ENCODE measurements at regions not wholly inside any gene's neighbourhood (a gene's known extent, or its start where the extent isn't known, plus 50 kb on each side); places are given as distances from the start of the nearest gene placed in this dataset.

GRCh38 chr2:224191465-224191864 lies 152.4 kb upstream of the SERPINE2 start:
- TF ChIP-seq, protein P1, sequence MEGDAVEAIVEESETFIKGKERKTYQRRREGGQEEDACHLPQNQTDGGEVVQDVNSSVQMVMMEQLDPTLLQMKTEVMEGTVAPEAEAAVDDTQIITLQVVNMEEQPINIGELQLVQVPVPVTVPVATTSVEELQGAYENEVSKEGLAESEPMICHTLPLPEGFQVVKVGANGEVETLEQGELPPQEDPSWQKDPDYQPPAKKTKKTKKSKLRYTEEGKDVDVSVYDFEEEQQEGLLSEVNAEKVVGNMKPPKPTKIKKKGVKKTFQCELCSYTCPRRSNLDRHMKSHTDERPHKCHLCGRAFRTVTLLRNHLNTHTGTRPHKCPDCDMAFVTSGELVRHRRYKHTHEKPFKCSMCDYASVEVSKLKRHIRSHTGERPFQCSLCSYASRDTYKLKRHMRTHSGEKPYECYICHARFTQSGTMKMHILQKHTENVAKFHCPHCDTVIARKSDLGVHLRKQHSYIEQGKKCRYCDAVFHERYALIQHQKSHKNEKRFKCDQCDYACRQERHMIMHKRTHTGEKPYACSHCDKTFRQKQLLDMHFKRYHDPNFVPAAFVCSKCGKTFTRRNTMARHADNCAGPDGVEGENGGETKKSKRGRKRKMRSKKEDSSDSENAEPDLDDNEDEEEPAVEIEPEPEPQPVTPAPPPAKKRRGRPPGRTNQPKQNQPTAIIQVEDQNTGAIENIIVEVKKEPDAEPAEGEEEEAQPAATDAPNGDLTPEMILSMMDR (conservative IDR thresholded peaks at IDR 0.05; ENCODE audit: low read length), result no peak
- H3K4me3 ChIP-seq (ENCODE audit: low read length), result no peak overlapping the region
- DNase-seq (ENCODE audit: low read depth), result peak; percentile 63

DNA sequence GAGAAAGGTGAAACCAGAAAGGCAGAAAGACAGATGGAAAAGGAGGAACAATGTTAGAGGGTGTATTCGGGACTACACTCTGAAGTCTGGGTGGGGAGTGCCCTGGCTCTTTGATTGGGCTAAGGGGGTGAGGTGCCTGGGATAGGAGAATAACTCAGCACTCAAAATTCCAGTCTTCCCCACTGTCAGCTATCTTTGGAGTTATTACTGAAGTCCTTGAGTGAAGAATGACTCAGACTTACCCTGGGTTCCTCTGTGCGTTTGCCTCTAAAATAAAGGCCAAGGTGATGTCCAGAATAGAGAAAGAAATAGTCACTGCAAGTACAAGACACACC lies 151.8 kb upstream of the SERPINE2 start:
- no peak overlapping the region for H3K4me3 ChIP-seq (ENCODE audit: low read length)
- TF ChIP-seq, protein P1 (conservative IDR thresholded peaks at IDR 0.05; ENCODE audit: low read length), result no peak
- peak; percentile 55 for DNase-seq (ENCODE audit: low read depth)

- no peak for DNase-seq (ENCODE audit: low read depth)
- no peak overlapping the region for H3K4me3 ChIP-seq (ENCODE audit: low read length)
- TF ChIP-seq, protein P1 (conservative IDR thresholded peaks at IDR 0.05; ENCODE audit: low read length), result no peak
Measured at GRCh38 chr2:224190234-224190935, 151.3 kb upstream of the SERPINE2 start.

DNA sequence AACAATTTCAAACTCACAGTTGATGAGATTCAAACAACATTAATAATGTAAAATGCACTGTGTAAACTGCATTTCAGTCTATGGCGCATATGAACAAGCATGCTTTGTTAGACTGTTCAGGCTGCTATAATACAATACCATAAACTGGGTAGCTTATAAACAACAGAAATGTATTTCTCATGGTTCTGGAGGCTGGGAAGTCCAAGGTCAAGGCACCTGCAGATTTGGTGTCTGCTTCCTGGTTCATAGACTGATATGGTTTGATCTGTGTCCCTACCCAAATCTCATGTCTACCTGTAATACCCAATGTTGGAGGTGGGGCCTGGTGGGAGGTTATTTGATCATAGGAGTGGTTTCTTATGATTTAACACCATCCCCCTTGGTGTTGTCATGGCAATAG lies 148.1 kb upstream of the SERPINE2 start:
- no peak for DNase-seq (ENCODE audit: low read depth)
- TF ChIP-seq, protein P1 (conservative IDR thresholded peaks at IDR 0.05; ENCODE audit: low read length), result no peak
- no peak overlapping the region for H3K4me3 ChIP-seq (ENCODE audit: low read length)

- TF ChIP-seq, protein P1 (conservative IDR thresholded peaks at IDR 0.05; ENCODE audit: low read length), result no peak
- no peak overlapping the region for H3K4me3 ChIP-seq (ENCODE audit: low read length)
- DNase-seq (ENCODE audit: low read depth), result no peak
Measured at GRCh38 chr2:224185023-224185601, 146.0 kb upstream of the SERPINE2 start.

DNA sequence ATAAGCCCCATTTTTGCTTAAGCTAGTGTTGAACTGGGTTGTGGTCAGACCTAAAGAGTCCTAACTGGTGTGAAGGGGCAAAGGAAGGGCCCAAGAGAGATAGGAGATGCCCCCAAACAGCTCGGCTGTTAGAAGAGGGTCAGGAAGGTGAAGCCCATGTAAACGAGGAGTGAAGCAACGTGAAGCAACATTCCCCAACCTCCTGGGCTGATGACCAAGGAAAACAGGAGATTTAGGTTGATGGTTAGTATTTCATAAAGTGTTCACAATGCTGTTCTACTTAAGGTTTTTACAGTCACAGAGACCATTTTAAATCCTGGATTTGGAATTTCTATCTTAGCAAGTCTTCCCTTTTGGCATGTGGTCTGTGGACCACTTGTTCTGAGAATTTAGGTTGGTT lies 144.0 kb upstream of the SERPINE2 start:
- H3K4me3 ChIP-seq (ENCODE audit: low read length), result no peak overlapping the region
- TF ChIP-seq, protein P1 (conservative IDR thresholded peaks at IDR 0.05; ENCODE audit: low read length), result no peak
- DNase-seq (ENCODE audit: low read depth), result no peak

DNA sequence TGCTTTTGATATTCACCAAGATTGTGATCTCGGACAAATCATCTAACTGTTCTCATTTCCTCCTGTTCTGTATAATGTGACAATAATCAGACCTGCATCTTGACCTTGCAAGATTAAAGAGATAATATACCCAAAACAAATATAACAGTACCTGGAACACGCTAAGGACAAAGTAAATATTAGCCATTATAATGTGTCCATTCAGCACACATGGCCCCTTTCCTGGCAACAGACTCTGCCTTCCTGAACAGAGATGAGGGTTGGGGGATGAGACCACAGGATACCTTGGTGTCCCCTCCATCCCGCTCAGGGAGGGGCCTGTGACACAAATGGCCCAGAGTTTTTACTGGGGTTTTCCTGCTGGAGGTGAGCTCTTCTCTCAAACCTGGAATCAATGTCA lies 143.4 kb upstream of the SERPINE2 start:
- no peak overlapping the region for H3K4me3 ChIP-seq (ENCODE audit: low read length)
- DNase-seq (ENCODE audit: low read depth), result no peak
- TF ChIP-seq, protein P1 (conservative IDR thresholded peaks at IDR 0.05; ENCODE audit: low read length), result no peak

Measured in AG10803 (cell line).